ENCODE measurements at regions not wholly inside any gene's neighbourhood (a gene's known extent, or its start where the extent isn't known, plus 50 kb on each side); places are given as distances from the start of the nearest gene placed in this dataset.
"Not testable (repeated sequence)": the region's sequence is repeated elsewhere in the genome, so short reads cannot be mapped to it uniquely, and the experiment has no call there.

- H3K4me1 ChIP-seq; H3K36me3 ChIP-seq; H3K4me3 ChIP-seq; DNase-seq; H3K27ac ChIP-seq; H3K27me3 ChIP-seq; H3K9me3 ChIP-seq (replicated peaks): not testable (repeated sequence)
Observed at GRCh38 chr21:9246010-9246409, 1275.4 kb upstream of the TPTE start.

GRCh38 chr21:9246481-9247289 is 1274.7 kb upstream of the TPTE start:
- DNase-seq, result peak in 1 of 2 experiments; percentile 1
- H3K27me3 ChIP-seq, result not testable (repeated sequence)

GRCh38 chr21:9247290-9247613 is 1274.1 kb upstream of the TPTE start:
- H3K9me3 ChIP-seq (replicated peaks); H3K27me3 ChIP-seq; H3K36me3 ChIP-seq; H3K27ac ChIP-seq; H3K4me1 ChIP-seq; H3K4me3 ChIP-seq: not testable (repeated sequence)
- DNase-seq, result peak in 1 of 2 experiments; percentile 0

More at GRCh38 chr21:9246481-9247289, 1274.7 kb upstream of the TPTE start:
- not testable (repeated sequence) for H3K4me1 ChIP-seq; H3K36me3 ChIP-seq; H3K27ac ChIP-seq; H3K4me3 ChIP-seq; H3K9me3 ChIP-seq (replicated peaks)

GRCh38 chr21:9247616-9248317 is 1273.6 kb upstream of the TPTE start:
- H3K9me3 ChIP-seq (replicated peaks); H3K36me3 ChIP-seq; DNase-seq; H3K27me3 ChIP-seq; H3K27ac ChIP-seq; H3K4me1 ChIP-seq; H3K4me3 ChIP-seq: not testable (repeated sequence)
